ENCODE measurements at regions not wholly inside any gene's neighbourhood (a gene's known extent, or its start where the extent isn't known, plus 50 kb on each side); places are given as distances from the start of the nearest gene placed in this dataset.

DNA sequence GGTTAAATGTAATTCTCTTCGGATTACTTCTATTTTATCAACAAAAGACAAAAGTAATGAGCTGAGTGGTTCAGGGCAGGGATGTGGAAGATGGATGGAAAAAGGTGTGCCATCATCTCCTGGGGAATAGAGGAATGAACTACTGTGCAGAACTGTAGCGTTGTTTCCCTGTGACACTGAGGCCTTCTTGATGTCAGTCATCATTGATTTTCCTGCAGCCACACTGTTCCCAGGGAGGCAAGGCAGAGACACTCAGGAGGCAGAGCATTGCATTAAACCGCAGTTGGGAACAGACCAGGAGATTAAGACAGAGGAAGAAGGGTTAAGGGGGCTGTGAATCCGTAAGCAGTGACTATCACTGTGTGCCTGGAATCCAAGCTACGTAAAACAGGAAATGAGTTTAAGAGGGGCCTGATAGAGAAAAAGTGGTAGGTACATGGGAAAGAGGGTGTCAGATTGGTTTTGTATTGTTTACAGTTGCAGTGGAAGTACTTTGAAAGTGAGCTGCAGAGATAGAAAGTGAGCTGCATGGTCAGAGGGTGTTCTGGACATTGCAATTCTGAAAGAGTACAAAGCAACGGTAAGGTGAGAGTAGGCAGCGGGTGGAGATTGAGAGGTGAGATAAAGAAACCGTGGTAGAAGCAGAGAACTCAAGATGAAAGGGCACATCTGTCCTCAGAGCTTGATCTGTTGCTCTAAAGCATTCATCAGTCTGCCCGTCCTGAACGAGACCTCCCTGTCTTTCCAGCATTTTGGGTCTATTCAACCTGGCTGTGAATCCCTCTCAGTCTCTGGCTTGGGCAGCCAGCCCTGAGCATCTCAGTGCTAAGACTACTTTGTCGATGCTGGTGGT, 793.4 kb upstream of the CELF4 start:
- no peaks in the 10 kb centered on the region for H3K9me3 ChIP-seq (ENCODE audit: control insufficient read depth in 4 of 4, low read length in 3 of 4)
- H3K27ac ChIP-seq (ENCODE audit: low read depth in 1 of 2, low read length in 2 of 2): no peak overlapping the region
- H3K4me3 ChIP-seq (ENCODE audit: low read depth in 1 of 3, low read length in 3 of 3): no peak overlapping the region
- no peaks in the 10 kb centered on the region for H3K36me3 ChIP-seq (ENCODE audit: control insufficient read depth in 4 of 4, insufficient read depth in 3 of 4, low read depth in 1 of 4, low read length in 3 of 4)
- WGBS: 64% methylated on average over 11 of the region's 11 CpGs
- H3K9ac ChIP-seq (ENCODE audit: low read depth in 1 of 2, low read length in 2 of 2): no peak overlapping the region
- H3K4me1 ChIP-seq (ENCODE audit: control insufficient read depth in 4 of 4, insufficient read depth in 4 of 4, low read length in 3 of 4): no peaks in the 10 kb centered on the region
- TF ChIP-seq FOXA1 (IDR thresholded peaks at IDR 0.05) (no peak), JUND (IDR thresholded peaks at IDR 0.05) (no peak), HNF4G (IDR thresholded peaks at IDR 0.05) (no peak)
- TF ChIP-seq, protein P1, sequence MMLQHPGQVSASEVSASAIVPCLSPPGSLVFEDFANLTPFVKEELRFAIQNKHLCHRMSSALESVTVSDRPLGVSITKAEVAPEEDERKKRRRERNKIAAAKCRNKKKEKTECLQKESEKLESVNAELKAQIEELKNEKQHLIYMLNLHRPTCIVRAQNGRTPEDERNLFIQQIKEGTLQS (IDR thresholded peaks at IDR 0.05): no peak
- TF ChIP-seq, protein P2, sequence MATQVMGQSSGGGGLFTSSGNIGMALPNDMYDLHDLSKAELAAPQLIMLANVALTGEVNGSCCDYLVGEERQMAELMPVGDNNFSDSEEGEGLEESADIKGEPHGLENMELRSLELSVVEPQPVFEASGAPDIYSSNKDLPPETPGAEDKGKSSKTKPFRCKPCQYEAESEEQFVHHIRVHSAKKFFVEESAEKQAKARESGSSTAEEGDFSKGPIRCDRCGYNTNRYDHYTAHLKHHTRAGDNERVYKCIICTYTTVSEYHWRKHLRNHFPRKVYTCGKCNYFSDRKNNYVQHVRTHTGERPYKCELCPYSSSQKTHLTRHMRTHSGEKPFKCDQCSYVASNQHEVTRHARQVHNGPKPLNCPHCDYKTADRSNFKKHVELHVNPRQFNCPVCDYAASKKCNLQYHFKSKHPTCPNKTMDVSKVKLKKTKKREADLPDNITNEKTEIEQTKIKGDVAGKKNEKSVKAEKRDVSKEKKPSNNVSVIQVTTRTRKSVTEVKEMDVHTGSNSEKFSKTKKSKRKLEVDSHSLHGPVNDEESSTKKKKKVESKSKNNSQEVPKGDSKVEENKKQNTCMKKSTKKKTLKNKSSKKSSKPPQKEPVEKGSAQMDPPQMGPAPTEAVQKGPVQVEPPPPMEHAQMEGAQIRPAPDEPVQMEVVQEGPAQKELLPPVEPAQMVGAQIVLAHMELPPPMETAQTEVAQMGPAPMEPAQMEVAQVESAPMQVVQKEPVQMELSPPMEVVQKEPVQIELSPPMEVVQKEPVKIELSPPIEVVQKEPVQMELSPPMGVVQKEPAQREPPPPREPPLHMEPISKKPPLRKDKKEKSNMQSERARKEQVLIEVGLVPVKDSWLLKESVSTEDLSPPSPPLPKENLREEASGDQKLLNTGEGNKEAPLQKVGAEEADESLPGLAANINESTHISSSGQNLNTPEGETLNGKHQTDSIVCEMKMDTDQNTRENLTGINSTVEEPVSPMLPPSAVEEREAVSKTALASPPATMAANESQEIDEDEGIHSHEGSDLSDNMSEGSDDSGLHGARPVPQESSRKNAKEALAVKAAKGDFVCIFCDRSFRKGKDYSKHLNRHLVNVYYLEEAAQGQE (IDR thresholded peaks at IDR 0.05): no peak
- no peaks in the 10 kb centered on the region for H3K27me3 ChIP-seq (ENCODE audit: control insufficient read depth in 4 of 4, insufficient read depth in 4 of 4, low read length in 3 of 4)
- DNase-seq (ENCODE audit: low spot score): no peak

DNA sequence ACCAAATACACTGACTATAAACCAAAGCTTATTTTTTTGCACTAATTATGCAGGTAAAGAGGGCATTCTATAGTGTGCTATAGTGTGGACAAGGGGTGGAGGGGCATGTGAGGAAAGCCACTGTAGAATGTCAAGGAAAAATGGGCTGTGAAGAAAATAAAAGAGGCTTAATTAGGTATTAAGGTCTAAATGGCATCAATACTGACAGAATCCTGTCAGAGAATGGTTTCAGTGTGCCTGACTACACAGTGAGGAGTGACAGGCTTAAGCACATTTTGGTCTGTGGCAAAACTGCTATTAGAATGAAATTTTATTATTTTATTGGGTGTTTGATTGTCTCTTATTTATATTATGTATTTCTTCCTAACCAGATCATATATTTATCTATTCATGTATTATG, 787.6 kb upstream of the CELF4 start:
- Histone ChIP-seq H3K27me3 (ENCODE audit: control insufficient read depth in 4 of 4, insufficient read depth in 4 of 4, low read length in 3 of 4) (no peaks in the 10 kb centered on the region), H3K4me3 (ENCODE audit: low read depth in 1 of 3, low read length in 3 of 3) (no peak overlapping the region), H3K36me3 (ENCODE audit: control insufficient read depth in 4 of 4, insufficient read depth in 3 of 4, low read depth in 1 of 4, low read length in 3 of 4) (no peaks in the 10 kb centered on the region), H3K9ac (ENCODE audit: low read depth in 1 of 2, low read length in 2 of 2) (no peak overlapping the region), H3K9me3 (ENCODE audit: control insufficient read depth in 4 of 4, low read length in 3 of 4) (no peaks in the 10 kb centered on the region), H3K4me1 (ENCODE audit: control insufficient read depth in 4 of 4, insufficient read depth in 4 of 4, low read length in 3 of 4) (no peaks in the 10 kb centered on the region), H3K27ac (ENCODE audit: low read depth in 1 of 2, low read length in 2 of 2) (no peak overlapping the region)
- TF ChIP-seq SP1 (IDR thresholded peaks at IDR 0.05): no peak
- no peak for TF ChIP-seq EGR1 (IDR thresholded peaks at IDR 0.05; ENCODE audit: low read depth in 2 of 2)
- no peak for TF ChIP-seq JUND (IDR thresholded peaks at IDR 0.05)
- TF ChIP-seq RAD21 (IDR thresholded peaks at IDR 0.05): no peak
- no peak for TF ChIP-seq YY1 (IDR thresholded peaks at IDR 0.05)
- TF ChIP-seq, protein P2 (IDR thresholded peaks at IDR 0.05): no peak
- TF ChIP-seq TAF1 (conservative IDR thresholded peaks at IDR 0.05): no peak
- TF ChIP-seq GABPA (IDR thresholded peaks at IDR 0.05 in 1 of 2, conservative IDR thresholded peaks at IDR 0.05 in 1 of 2): no peak
- TF ChIP-seq FOXA2 (IDR thresholded peaks at IDR 0.05): no peak
- TF ChIP-seq, protein P3, sequence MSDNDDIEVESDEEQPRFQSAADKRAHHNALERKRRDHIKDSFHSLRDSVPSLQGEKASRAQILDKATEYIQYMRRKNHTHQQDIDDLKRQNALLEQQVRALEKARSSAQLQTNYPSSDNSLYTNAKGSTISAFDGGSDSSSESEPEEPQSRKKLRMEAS (IDR thresholded peaks at IDR 0.05): no peak
- DNase-seq (ENCODE audit: low spot score): no peak

Measured in liver (tissue), 7 donors.